Natural killer cell (primary cell): ENCODE measurements at regions not wholly inside any gene's neighbourhood (a gene's known extent, or its start where the extent isn't known, plus 50 kb on each side); places are given as distances from the start of the nearest gene placed in this dataset.

ENCODE experiments used
- ATAC-seq, 3 donors: fragments of 150-1000 bp in 2 of 3; fragments of 200-7000 bp in 1 of 3; cut with Tn5 transposase; 1 replicate in 1 of 3; 2 replicates in 2 of 3; pipeline ENCODE4 v1.10.0; 2021; ENCODE audit warnings: mild to moderate bottlenecking in 2 of 3, moderate library complexity in 2 of 3
- DNase-seq, 2 donors: peaks; one replicate each; pipeline versions ENCODE4 v3.0.0 to v3.0.0-alpha.2; 2013 to 2021; ENCODE audit warnings: mixed read lengths in 1 of 2
- H3K27ac ChIP-seq: one replicate; pipeline ENCODE4 v1.5.1; 2013; ENCODE audit warnings: mild to moderate bottlenecking, low read length
- H3K27me3 ChIP-seq: one replicate; pipeline ENCODE4 v1.6.1; 2013; ENCODE audit warnings: low read length; ENCODE audit not compliant: control insufficient read depth, insufficient read depth
- H3K36me3 ChIP-seq: one replicate; pipeline ENCODE4 v1.6.1; 2013; ENCODE audit warnings: low read length; ENCODE audit not compliant: control insufficient read depth, insufficient read depth
- H3K4me1 ChIP-seq: one replicate; pipeline ENCODE4 v1.6.1; 2013; ENCODE audit warnings: low read length; ENCODE audit not compliant: control insufficient read depth, insufficient read depth
- H3K4me3 ChIP-seq: one replicate; pipeline ENCODE4 v1.5.1; 2013; ENCODE audit warnings: low read length
- H3K9me3 ChIP-seq: one replicate; pipeline ENCODE4 v1.6.1; 2013; ENCODE audit warnings: low read length; ENCODE audit not compliant: control insufficient read depth, insufficient read depth
- H3K27ac Mint-ChIP-seq, 2 donors: one replicate each; pipeline ENCODE4 v1.8.0; 2022; ENCODE audit warnings: mild to moderate bottlenecking in 2 of 2, mixed read lengths in 2 of 2, moderate library complexity in 1 of 2
- H3K27me3 Mint-ChIP-seq, 2 donors: one replicate each; pipeline ENCODE4 v1.8.0; 2022; ENCODE audit warnings: low read depth in 2 of 2, mixed read lengths in 2 of 2
- H3K36me3 Mint-ChIP-seq: one replicate; pipeline ENCODE4 v1.8.0; 2022; ENCODE audit warnings: mixed read lengths
- H3K4me1 Mint-ChIP-seq, 2 donors: one replicate each; pipeline ENCODE4 v1.8.0; 2022; ENCODE audit warnings: mixed read lengths in 2 of 2
- H3K4me3 Mint-ChIP-seq: one replicate; pipeline ENCODE4 v1.8.0; 2022; ENCODE audit warnings: mild to moderate bottlenecking, moderate library complexity, mixed read lengths
- H3K9me3 Mint-ChIP-seq, 2 donors: one replicate each; pipeline ENCODE4 v1.8.0; 2022; ENCODE audit warnings: mixed read lengths in 2 of 2
- WGBS: methylation state at CpG from one replicate; pipeline ENCODE4 v1.1.7; 2013; ENCODE audit warnings: missing lambda C conversion rate; ENCODE audit not compliant: insufficient coverage; 5-methylcytosine and 5-hydroxymethylcytosine counted together
- intact Hi-C: fragments of 100-400 bp; cut with micrococcal nuclease; formaldehyde crosslinking; loops from one replicate; pipeline ENCODE4 v1.14.2; 2022
- TF ChIP-seq, protein P1 (sequence below): fragments of 200-600 bp; IDR thresholded peaks from one replicate; pipeline ENCODE4 v1.8.0; 2022; ENCODE audit warnings: antibody characterized with exemption

DNA sequence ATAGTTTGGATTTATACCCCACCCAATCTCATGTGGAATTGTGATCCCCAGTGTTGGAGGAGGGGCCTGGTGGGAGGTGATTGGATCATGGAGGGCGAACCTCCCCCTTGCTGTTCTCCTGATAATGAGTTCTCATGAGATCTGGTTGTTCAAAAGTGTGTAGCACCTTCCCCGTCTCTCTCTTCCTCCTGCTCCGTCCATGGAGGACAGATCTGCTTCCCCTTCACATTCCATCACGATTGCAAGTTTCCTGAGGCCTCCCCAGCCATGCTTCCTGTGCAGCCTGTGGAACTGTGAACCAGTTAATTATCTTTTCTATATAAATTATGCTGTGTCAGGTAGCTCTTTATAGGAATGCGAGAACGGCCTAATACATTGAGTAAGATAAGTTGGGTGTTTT is 518.8 kb upstream of the LCORL start:
- DNase-seq: no peak
- TF ChIP-seq, protein P1, sequence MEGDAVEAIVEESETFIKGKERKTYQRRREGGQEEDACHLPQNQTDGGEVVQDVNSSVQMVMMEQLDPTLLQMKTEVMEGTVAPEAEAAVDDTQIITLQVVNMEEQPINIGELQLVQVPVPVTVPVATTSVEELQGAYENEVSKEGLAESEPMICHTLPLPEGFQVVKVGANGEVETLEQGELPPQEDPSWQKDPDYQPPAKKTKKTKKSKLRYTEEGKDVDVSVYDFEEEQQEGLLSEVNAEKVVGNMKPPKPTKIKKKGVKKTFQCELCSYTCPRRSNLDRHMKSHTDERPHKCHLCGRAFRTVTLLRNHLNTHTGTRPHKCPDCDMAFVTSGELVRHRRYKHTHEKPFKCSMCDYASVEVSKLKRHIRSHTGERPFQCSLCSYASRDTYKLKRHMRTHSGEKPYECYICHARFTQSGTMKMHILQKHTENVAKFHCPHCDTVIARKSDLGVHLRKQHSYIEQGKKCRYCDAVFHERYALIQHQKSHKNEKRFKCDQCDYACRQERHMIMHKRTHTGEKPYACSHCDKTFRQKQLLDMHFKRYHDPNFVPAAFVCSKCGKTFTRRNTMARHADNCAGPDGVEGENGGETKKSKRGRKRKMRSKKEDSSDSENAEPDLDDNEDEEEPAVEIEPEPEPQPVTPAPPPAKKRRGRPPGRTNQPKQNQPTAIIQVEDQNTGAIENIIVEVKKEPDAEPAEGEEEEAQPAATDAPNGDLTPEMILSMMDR: no peak
- Histone ChIP-seq H3K27me3 (no peaks in the 10 kb centered on the region), H3K9me3 (no peaks in the 10 kb centered on the region), H3K36me3 (no peaks in the 10 kb centered on the region), H3K27ac (no peak overlapping the region), H3K4me3 (no peak overlapping the region), H3K4me1 (no peaks in the 10 kb centered on the region)
- Mint-ChIP-seq H3K27me3 (no peaks in the 10 kb centered on the region), H3K4me3 (no peak overlapping the region), H3K36me3 (no peaks in the 10 kb centered on the region), H3K9me3 (peaks cover 6 to 11% of the 10 kb centered on the region in 2 donors), H3K4me1 (no peaks in the 10 kb centered on the region), H3K27ac (no peak overlapping the region)
- no peak for ATAC-seq
- intact Hi-C loops: no loop called here
- 43% methylated on average over 4 of the region's 6 CpGs for WGBS

DNA sequence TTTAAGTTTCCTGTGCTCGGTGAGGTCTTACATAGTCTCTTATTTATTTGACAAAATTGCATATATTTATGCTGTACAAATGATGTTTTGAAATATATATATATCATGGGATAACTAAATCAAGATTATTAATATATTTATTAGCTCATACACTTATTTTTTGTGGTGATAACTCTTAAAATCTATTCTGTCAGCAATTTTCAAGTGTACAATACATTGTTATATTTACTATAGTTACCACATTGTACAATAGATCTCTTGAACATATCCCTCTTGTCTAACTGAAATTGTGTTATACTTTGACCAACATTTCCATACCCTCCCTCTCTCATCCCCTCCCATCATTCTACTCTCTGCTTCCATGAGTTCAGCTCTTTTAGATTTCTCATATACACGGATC is 516.6 kb upstream of the LCORL start:
- no peak overlapping the region for H3K27ac ChIP-seq
- no peaks in the 10 kb centered on the region for H3K36me3 ChIP-seq
- H3K9me3 Mint-ChIP-seq: peaks cover 10 to 13% of the 10 kb centered on the region in 2 donors
- no peaks in the 10 kb centered on the region for H3K4me1 Mint-ChIP-seq
- no peak overlapping the region for H3K4me3 Mint-ChIP-seq
- no peaks in the 10 kb centered on the region for H3K4me1 ChIP-seq
- H3K27me3 ChIP-seq: no peaks in the 10 kb centered on the region
- DNase-seq (no peak), ATAC-seq (no peak)
- H3K9me3 ChIP-seq: no peaks in the 10 kb centered on the region
- H3K4me3 ChIP-seq: no peak overlapping the region
- H3K27ac Mint-ChIP-seq: no peak overlapping the region
- TF ChIP-seq, protein P1: no peak
- WGBS: 67% methylated on average over 1 of the region's 2 CpGs
- intact Hi-C loops: no loop called here
- H3K36me3 Mint-ChIP-seq: no peaks in the 10 kb centered on the region
- no peaks in the 10 kb centered on the region for H3K27me3 Mint-ChIP-seq

DNA sequence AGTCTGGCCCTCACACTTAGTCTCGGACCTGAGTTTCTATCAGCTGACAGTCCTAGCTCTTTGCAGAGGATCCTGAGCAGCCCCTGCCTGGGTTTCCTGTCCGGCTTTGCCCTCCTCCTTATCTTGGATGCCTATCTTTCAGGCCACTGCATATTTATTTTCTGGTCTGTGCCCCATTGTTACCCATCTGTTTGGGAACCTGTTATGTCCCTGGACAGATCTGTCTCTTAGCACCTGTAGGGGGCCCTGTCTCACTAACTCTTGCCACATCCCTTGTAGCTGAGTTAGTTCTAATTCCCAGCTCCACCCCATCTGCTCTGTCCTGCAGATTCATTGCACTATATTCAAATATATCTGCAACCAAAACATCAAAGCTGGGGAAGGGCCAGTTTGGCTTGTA is 514.9 kb upstream of the LCORL start:
- no peaks in the 10 kb centered on the region for H3K27me3 Mint-ChIP-seq
- no peaks in the 10 kb centered on the region for H3K36me3 Mint-ChIP-seq
- H3K27ac ChIP-seq: no peak overlapping the region
- peaks cover 10 to 13% of the 10 kb centered on the region in 2 donors for H3K9me3 Mint-ChIP-seq
- TF ChIP-seq, protein P1: no peak
- H3K9me3 ChIP-seq: no peaks in the 10 kb centered on the region
- no peak overlapping the region for H3K27ac Mint-ChIP-seq
- no peaks in the 10 kb centered on the region for H3K4me1 Mint-ChIP-seq
- no peaks in the 10 kb centered on the region for H3K36me3 ChIP-seq
- no peaks in the 10 kb centered on the region for H3K4me1 ChIP-seq
- no peaks in the 10 kb centered on the region for H3K27me3 ChIP-seq
- no peak overlapping the region for H3K4me3 ChIP-seq
- WGBS: 51% methylated on average over 2 of the region's 2 CpGs
- ATAC-seq: no peak
- no peak for DNase-seq
- no peak overlapping the region for H3K4me3 Mint-ChIP-seq
- intact Hi-C loops: no loop called here

DNA sequence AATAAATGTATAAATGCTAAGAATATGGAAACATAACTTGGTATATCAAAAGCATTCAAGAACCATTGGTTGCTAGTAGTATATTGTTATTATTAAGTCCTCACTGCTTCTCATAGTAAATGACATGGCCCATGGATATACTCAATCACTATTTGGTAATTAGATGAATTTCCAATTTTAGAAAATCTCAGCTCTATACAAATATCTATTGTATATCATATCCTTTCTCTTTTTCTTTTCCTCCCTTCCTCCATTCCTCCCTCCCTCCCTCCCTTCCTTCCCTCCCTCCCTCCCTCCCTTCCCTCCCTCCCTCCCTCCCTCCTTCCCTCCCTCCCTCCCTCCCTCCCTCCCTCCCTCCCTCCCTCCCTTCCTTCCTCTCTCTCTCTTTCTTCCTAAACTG is 514.4 kb upstream of the LCORL start:
- no peak overlapping the region for H3K4me3 ChIP-seq
- Mint-ChIP-seq H3K4me1 (no peaks in the 10 kb centered on the region), H3K4me3 (no peak overlapping the region), H3K27ac (no peak overlapping the region), H3K9me3 (peaks cover 10 to 13% of the 10 kb centered on the region in 2 donors), H3K36me3 (no peaks in the 10 kb centered on the region), H3K27me3 (no peaks in the 10 kb centered on the region)
- intact Hi-C loops: no loop called here
- no peak overlapping the region for H3K27ac ChIP-seq
- H3K27me3 ChIP-seq: no peaks in the 10 kb centered on the region
- no peak for DNase-seq
- H3K36me3 ChIP-seq: no peaks in the 10 kb centered on the region
- no peaks in the 10 kb centered on the region for H3K9me3 ChIP-seq
- no peaks in the 10 kb centered on the region for H3K4me1 ChIP-seq
- TF ChIP-seq, protein P1: no peak
- ATAC-seq: no peak
